NCI-H2107 treated with DMSO at 0.1 percent for 48 hours (cell line): ENCODE measurements at regions not wholly inside any gene's neighbourhood (a gene's known extent, or its start where the extent isn't known, plus 50 kb on each side); places are given as distances from the start of the nearest gene placed in this dataset.

Experiments
- DNase-seq: peaks from one replicate; lab custom pipeline; 2025; ENCODE audit not compliant: unreplicated experiment; lab: John Stamatoyannopoulos, UW

DNA sequence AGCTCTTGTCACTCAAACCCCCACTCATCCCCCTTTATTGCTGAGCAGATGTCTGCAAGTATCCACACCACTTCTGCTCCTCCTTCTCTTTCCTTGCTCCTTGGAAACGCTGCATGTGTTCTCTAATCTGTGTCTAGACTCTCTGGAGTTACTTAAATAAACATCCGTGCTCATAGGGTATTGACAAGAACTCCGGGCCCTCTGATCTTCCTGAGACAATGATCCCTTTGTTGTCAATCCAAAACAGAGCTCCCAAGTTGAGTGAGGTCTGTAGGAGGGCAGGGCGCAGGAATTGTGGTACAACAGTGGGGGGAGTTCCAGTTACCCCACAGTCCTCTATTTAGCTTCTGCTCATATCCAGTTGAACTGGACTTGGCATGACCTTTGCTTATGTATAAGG, 489.0 kb downstream of the SNAPC1 start:
- DNase-seq, result no peak

DNA sequence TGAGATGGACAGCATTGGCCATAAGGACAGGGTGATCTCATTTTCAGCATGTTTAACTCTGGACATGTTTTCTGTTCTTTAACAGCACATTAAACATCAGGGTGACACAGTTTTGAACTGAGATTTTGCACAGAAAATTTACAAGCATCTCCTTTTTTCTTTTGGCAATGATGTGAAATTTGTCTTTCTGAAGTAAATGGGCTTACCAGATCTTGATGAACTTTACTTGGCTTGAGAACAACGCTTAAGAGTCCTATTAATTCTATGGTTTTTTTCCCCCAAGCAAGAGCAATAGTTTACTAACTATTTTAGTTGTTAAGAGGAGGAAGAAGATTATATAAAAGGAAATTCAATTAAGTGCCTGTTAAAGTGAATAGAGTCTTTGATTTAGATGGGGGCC, 491.0 kb downstream of the SNAPC1 start:
- no peak for DNase-seq

GRCh38 chr14:62253911-62254310, 491.7 kb downstream of the SNAPC1 start:
- no peak for DNase-seq

DNA sequence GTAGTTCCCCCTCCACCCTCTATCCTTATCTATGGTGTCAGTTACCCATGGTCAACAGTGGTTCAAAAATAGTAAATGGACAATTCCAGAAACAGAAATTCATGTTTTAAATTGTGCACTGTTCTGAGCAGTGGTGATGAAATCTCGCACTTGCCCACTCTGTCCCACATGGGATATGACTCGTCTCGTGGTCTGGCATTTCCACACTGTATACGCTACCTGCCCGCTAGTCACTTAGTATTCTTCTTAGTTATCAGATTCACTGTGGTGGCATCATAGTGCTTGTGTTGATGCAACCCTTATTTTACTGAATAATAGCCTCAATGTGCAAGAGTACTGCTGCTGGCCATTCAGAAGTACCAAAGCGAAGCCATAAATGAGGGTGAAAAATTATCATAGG, 507.0 kb downstream of the SNAPC1 start:
- no peak for DNase-seq

- DNase-seq, result no peak
Measured at GRCh38 chr14:62270236-62270635, 508.0 kb downstream of the SNAPC1 start.

DNA sequence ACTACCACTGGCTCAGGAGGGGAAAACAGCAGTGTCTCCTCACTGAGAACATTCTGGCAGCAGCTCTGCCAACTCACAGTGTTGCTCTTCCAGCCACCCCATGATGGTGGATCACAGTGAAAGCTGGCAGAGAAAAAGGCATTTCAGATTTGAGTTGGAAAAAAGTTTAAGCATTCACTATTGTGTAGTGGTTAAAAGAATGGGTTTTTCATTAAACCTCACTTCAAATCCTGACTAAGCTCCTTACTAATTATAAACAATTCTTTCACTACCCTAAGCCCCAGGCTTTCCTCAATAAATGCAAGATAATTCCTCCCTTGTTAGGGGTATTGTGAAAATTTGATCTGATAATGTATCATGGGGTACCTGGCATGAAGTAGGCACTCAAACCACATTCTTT, 518.1 kb downstream of the SNAPC1 start:
- no peak for DNase-seq

DNA sequence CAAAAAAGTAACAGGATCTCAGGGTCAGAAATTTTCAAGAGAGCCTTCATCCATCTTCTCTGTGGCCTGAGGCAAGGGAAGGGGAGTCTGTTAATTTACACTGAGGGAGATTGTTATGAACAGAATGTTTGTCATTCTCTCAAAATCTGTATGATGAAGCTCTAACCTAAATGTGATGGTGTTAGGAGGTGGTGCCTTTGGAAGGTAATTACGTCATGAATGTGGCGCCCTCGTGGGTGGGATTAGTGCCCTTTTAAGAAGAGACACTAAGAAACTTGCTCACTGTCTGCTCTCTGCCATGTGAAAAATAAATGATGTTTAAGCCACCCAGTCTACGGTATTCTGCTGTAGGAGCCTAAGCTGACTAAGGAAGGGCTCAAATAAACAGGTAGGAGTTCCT, 521.6 kb downstream of the SNAPC1 start:
- no peak for DNase-seq

DNA sequence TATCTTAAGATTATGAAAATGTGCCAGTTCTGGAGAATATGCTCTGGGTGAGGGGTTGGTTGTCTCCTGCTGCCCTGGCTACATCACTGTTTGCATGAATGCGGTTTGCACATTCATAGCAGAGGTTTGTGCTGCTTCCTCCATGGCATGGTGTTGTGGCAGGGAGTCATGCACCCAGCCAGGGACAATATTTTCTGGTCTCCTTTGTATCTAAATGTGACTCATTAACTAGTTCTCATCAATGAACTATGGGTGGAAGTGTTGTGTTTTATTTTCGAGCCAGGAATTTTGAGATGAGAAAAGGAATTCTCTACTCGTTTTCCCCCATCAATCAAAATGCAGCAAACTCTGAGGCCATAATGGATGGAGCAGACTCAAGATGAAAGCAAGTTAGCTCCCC, 527.3 kb downstream of the SNAPC1 start:
- no peak for DNase-seq

GRCh38 chr14:62301080-62301479, 538.9 kb downstream of the SNAPC1 start:
- DNase-seq, result no peak

DNA sequence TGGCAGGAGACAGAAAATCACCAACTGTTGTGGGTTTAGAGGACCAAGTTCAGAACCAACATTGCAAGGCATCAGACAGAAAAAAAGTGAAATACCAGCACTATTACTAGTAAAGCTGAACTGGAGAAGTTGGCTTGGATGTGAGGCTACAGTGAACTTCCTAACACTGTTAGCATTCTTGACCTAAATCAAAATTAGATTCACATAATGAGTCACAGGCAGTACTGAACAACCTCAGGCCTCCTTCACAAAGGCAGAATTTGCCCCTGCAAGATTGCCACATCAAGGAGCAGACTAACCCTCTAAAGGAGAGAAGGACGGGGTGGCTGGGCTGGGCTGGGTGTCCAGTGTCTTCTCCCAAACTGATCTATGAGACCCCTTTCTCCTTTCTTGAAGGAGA, 539.7 kb downstream of the SNAPC1 start:
- DNase-seq, result no peak

GRCh38 chr14:62303437-62303836, 541.2 kb downstream of the SNAPC1 start:
- no peak for DNase-seq

DNA sequence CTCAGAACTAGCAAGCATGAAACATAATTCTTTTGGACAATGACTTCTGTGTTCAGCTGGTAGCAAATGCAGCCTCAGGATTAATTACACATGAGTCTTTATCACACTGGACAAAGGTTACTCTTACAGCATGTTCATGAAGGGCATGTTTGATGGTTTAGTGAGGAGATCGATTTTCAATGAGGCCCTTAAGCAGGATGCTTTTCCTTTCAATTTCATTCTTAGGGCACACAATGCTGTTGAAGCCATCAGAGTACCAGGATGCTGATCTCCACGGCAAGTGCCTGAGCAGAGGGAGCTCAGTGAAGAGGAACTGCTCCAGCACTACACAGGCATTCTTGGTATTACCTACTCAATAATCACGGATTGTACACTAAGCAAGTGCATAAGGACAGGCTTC, 542.0 kb downstream of the SNAPC1 start:
- peak; percentile 8 for DNase-seq

DNA sequence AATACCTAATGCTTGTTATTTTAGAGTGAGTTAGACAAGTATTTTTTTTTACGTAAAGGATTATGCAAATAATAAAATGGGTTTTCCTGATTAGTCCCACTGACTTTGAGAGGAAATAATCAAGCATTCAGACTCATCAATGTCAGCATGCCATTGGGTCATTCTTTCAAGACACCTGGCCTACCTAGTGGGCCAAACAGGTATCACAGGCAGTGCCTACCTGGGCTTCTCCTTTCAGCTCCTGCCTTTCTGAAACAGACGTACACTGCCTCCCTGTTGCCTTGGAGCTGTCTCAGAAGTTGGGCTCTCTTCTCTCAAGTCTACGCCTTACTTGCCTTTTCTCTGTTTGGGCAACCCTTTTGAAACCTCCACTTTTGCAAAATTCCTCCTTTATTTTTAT, 545.6 kb downstream of the SNAPC1 start:
- no peak for DNase-seq

DNA sequence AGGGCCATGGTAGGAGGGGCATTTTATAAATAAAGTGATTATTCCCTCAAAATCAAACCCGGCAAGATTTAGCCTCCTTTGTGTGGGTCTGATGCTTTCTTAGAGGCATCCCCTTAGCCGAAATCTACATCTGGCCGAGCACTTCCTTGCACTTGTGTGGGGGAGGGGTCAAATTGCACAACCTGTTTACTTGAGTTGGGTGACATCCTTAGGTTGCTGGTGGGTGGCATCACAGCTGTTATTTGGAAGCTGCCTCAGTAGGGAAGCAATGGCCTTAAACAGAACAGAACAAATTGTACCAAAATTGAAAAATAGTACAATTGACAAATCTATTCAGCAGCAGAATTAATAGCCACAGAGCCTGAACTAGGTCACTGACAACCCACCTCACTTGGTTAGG, 546.1 kb downstream of the SNAPC1 start:
- DNase-seq, result no peak

GRCh38 chr14:62308891-62309290, 546.7 kb downstream of the SNAPC1 start:
- no peak for DNase-seq

DNA sequence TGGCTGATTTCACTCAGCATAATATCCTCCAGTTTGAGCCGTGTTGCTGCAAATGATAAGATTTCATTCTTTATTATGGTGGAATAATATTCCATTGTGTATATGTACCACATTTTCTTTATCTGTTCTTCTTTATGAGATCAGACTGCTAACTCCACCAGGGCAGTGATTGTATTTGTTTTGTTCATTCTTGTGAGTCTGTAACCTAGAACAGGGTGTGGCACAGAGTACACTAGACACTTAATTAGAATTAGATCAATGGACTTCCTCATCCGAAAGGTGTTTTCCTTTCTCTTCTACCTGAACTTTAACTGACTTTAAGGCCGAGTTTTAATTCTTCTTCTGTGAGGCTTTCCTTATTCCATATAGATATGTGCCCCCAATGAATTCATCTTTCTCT, 551.0 kb downstream of the SNAPC1 start:
- DNase-seq, result no peak

- DNase-seq, result no peak
Measured at GRCh38 chr14:62314221-62314620, 552.0 kb downstream of the SNAPC1 start.

- no peak for DNase-seq
Measured at GRCh38 chr14:62314871-62315270, 552.7 kb downstream of the SNAPC1 start.

- DNase-seq, result no peak
Measured at GRCh38 chr14:62315631-62316030, 553.4 kb downstream of the SNAPC1 start.

- no peak for DNase-seq
Measured at GRCh38 chr14:62322216-62322615, 560.0 kb downstream of the SNAPC1 start.

- DNase-seq, result no peak
Measured at GRCh38 chr14:62329427-62329826, 567.2 kb downstream of the SNAPC1 start.

GRCh38 chr14:62347562-62348011, 585.4 kb downstream of the SNAPC1 start:
- DNase-seq, result no peak

DNA sequence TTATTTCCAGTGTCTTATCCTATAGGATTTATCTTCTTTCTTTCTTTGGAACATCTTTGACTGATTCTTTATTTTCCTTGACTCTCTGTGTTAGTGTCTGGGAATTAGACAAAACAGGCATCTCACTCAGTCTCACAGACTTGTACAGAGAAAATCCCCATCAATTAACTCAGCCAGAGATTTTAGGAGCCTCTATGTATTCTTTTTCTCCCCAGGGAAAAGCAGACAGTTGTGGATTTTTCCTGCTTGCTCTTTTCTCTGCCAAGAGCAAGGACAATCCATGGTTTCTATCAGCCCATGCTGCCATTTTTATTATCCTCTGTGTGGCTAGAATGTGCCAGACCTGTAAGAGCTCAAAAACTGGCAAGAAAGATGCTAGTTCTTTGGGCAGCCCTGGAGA, 595.1 kb downstream of the SNAPC1 start:
- DNase-seq, result no peak

DNA sequence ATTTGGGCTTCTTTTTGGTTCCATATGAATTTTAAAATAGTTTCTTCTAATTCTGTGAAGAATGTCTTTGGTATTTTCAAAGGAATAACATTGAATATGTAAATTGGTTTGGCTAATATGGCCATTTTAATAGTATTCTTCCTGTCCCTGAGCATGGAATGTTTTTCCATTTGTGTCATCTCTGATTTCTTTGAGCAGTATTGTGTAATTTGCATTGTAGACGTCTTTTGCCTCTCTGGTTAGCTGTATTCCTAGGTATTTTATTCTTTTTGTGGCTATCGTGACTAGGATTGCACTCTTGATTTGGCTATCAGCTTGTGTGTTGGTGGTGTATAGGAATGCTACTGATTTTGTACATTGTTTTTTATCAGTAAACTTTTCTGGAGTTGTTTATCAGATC, 601.9 kb downstream of the SNAPC1 start:
- DNase-seq, result no peak
